ENCODE measurements at regions not wholly inside any gene's neighbourhood (a gene's known extent, or its start where the extent isn't known, plus 50 kb on each side); places are given as distances from the start of the nearest gene placed in this dataset.
A peak's percentile ranks its signal among the peaks of the same experiment; 100 is the strongest.

DNA sequence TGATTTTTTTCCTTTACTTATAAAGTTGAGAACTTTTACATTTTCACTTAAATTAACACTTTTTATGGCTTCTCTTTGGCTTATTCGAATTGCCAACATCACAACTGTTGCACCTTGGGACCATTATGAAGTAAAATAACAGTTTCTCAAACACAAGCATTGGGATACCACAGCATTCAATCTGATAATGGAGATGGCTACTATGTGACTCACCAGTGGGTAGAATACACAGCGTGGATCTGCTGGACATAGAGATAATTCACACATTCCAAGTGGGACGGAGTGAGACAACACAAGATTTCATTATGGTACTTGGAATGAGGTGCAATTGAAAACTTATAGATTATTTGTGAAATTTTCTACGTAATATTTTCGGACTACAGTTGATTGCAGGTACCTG, 68.0 kb downstream of the ADAMTS1 start:
- Mint-ChIP-seq H3K36me3 (ENCODE audit: low read depth) (no peaks in the 10 kb centered on the region), H3K9me3 (no peaks in the 10 kb centered on the region), H3K4me3 (no peak overlapping the region), H3K27ac (no peak overlapping the region), H3K4me1 (ENCODE audit: low read depth) (no peaks in the 10 kb centered on the region), H3K27me3 (peaks cover 2% of the 10 kb centered on the region)
- TF ChIP-seq, protein P1, sequence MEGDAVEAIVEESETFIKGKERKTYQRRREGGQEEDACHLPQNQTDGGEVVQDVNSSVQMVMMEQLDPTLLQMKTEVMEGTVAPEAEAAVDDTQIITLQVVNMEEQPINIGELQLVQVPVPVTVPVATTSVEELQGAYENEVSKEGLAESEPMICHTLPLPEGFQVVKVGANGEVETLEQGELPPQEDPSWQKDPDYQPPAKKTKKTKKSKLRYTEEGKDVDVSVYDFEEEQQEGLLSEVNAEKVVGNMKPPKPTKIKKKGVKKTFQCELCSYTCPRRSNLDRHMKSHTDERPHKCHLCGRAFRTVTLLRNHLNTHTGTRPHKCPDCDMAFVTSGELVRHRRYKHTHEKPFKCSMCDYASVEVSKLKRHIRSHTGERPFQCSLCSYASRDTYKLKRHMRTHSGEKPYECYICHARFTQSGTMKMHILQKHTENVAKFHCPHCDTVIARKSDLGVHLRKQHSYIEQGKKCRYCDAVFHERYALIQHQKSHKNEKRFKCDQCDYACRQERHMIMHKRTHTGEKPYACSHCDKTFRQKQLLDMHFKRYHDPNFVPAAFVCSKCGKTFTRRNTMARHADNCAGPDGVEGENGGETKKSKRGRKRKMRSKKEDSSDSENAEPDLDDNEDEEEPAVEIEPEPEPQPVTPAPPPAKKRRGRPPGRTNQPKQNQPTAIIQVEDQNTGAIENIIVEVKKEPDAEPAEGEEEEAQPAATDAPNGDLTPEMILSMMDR (IDR thresholded peaks at IDR 0.05): no peak
- CTCF ChIA-PET: no interaction called here
- ATAC-seq: no peak
- intact Hi-C loops (cut with micrococcal nuclease): no loop called here
- POLR2A ChIA-PET: no interaction called here
- no peak for DNase-seq

DNA sequence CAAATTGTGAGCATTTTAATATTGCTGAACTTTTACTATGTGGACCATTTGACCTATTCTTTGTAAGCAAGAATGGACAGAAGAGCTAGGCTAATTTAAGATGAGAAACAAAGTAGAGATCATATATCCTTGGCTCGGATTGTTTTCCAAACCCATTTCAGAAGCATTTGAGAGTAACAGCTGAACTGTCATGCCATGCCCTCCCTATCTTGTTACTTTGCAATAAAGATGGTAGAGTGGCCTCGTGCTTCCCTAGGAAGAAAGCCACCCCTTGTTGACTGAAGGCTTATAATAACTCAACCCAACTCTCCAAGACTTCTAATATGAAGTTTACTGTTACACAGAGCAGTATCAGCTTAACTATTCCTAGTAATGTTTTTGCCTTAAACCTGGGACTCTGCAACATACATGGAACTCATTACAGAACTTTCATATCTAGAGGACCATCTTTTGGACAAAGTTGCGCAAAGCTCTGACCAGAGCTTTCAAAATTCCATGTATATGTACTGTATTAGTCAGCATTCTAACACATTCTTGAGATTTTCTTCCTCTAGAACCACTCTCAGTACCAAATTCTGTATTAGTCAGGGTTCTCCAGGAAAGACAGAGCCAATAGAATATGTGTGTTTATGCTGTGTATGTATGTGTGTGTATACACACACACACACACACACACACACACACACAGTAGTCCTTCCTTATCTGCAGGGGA, 68.7 kb downstream of the ADAMTS1 start:
- no peak for ATAC-seq

DNA sequence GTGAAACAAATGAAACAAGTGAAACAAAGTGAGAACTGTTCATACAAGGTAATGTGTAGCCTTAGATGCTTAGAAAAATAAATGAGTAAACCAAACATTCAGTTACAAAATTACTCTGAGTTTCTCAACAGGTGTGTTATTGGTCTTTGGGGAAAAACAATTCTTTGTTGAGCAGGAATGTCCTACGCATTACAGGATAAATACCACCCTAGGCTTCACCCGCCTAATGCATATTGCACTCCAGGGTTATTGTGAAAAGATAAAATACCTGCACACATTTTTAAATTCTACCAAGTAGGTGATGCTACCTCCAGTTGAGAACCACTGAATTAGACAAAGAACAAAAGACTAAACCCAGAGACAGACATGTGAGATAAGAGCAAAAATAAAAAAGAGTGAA, 72.2 kb downstream of the ADAMTS1 start:
- POLR2A ChIA-PET: no interaction called here
- intact Hi-C loops (cut with micrococcal nuclease): no loop called here

More for the DNA sequence above, 68.7 kb downstream of the ADAMTS1 start:
- no peak for DNase-seq
- Mint-ChIP-seq H3K27me3 (peaks cover 2% of the 10 kb centered on the region), H3K4me3 (no peak overlapping the region), H3K4me1 (ENCODE audit: low read depth) (no peaks in the 10 kb centered on the region), H3K9me3 (no peaks in the 10 kb centered on the region), H3K36me3 (ENCODE audit: low read depth) (no peaks in the 10 kb centered on the region), H3K27ac (no peak overlapping the region)
- POLR2A ChIA-PET: no interaction called here
- intact Hi-C loops (cut with micrococcal nuclease): no loop called here
- CTCF ChIA-PET: no interaction called here
- TF ChIP-seq, protein P1 (IDR thresholded peaks at IDR 0.05): no peak

DNA sequence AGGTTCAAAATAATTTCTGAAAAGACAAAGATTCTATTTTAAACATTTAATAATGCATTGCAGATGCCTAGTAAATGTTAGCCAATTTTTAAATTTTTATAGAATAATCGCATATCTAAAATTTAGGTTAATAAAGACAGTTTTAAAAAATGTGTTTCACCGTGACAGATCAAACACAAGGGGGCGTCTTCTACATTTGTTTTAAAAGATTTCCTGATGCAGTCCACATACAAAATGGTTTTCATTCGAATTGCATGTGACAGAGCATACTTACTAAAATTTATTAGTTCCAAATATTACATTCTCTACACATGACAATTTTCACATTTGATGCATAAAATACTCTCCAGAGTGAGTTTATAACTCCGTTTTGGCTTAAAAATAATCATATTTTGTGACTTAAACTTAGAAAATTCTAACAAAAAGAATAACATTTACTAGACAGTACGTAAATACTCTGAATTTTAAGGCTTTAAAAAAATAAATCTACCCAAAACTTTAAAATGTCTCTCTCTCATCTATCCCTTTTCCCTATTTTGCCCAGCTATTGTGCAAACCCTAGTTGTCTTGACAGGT, 75.5 kb downstream of the ADAMTS1 start:
- TF ChIP-seq, protein P1 (IDR thresholded peaks at IDR 0.05): peak; percentile 62
- ATAC-seq: no peak
- Mint-ChIP-seq H3K4me1 (ENCODE audit: low read depth) (no peaks in the 10 kb centered on the region), H3K36me3 (ENCODE audit: low read depth) (no peaks in the 10 kb centered on the region), H3K27ac (no peak overlapping the region), H3K9me3 (no peaks in the 10 kb centered on the region), H3K27me3 (no peaks in the 10 kb centered on the region), H3K4me3 (no peak overlapping the region)
- DNase-seq: no peak
- intact Hi-C loops (cut with micrococcal nuclease): no loop called here
- ChIA-PET POLR2A (no interaction called here), CTCF (no interaction called here)

More for the DNA sequence above, 72.2 kb downstream of the ADAMTS1 start:
- TF ChIP-seq, protein P1 (IDR thresholded peaks at IDR 0.05): no peak
- no peaks in the 10 kb centered on the region for H3K9me3 Mint-ChIP-seq
- no peak for DNase-seq
- peaks cover 2% of the 10 kb centered on the region for H3K27me3 Mint-ChIP-seq
- ATAC-seq: no peak
- CTCF ChIA-PET: no interaction called here
- H3K4me3 Mint-ChIP-seq: no peak overlapping the region
- H3K36me3 Mint-ChIP-seq (ENCODE audit: low read depth): no peaks in the 10 kb centered on the region
- no peak overlapping the region for H3K27ac Mint-ChIP-seq
- no peaks in the 10 kb centered on the region for H3K4me1 Mint-ChIP-seq (ENCODE audit: low read depth)

DNA sequence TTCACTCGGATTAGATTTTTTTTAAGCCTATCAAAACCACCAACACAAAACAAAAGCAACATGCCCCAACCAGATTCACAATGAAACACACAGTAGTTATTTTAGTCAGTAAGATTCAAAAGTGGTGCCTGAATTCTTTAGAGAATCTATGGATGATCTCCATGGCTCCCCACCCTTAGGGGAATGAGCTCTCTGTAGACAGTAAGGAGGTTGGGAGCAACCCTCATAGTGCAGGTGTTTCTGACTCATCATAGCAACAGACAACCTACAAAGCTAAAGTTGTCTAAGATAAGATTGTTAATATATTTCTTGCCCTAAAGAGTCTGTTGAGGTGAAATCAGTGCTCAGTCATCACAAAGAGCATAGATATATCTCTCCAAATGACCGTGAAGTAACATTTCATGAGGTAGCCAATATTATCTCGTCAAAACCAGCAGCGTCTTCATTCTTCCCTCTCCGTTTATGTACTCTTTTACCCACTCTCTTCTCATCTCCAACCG, 78.3 kb downstream of the ADAMTS1 start:
- no peaks in the 10 kb centered on the region for H3K27me3 Mint-ChIP-seq
- H3K36me3 Mint-ChIP-seq (ENCODE audit: low read depth): no peaks in the 10 kb centered on the region
- ChIA-PET POLR2A (no interaction called here), CTCF (no interaction called here)
- no peak overlapping the region for H3K4me3 Mint-ChIP-seq
- no peaks in the 10 kb centered on the region for H3K9me3 Mint-ChIP-seq
- no peak for DNase-seq
- intact Hi-C loops (cut with micrococcal nuclease): no loop called here
- TF ChIP-seq, protein P1 (IDR thresholded peaks at IDR 0.05): no peak
- no peaks in the 10 kb centered on the region for H3K4me1 Mint-ChIP-seq (ENCODE audit: low read depth)
- no peak for ATAC-seq
- H3K27ac Mint-ChIP-seq: no peak overlapping the region
